Ishikawa (cell line): ENCODE measurements at regions not wholly inside any gene's neighbourhood (a gene's known extent, or its start where the extent isn't known, plus 50 kb on each side); places are given as distances from the start of the nearest gene placed in this dataset.

Source experiments
- CEBPB ChIP-seq: IDR thresholded peaks from 2 replicates; pipeline ENCODE4 v1.6.1; 2012
- CREB1 ChIP-seq: IDR thresholded peaks from 2 replicates; pipeline ENCODE4 v1.6.1; 2012; ENCODE audit warnings: low read depth
- EGR1 ChIP-seq: IDR thresholded peaks from 2 replicates; pipeline ENCODE4 v1.6.1; 2012
- EP300 ChIP-seq: IDR thresholded peaks from 2 replicates; pipeline ENCODE4 v1.6.1; 2012; ENCODE audit warnings: borderline replicate concordance
- FOXM1 ChIP-seq: IDR thresholded peaks from 2 replicates; pipeline ENCODE4 v1.6.1; 2012; ENCODE audit warnings: low read depth, borderline replicate concordance
- MAX ChIP-seq: IDR thresholded peaks from 2 replicates; pipeline ENCODE4 v1.6.1; 2012
- NFIC ChIP-seq: IDR thresholded peaks from 2 replicates; pipeline ENCODE4 v1.6.1; 2012
- RAD21 ChIP-seq: IDR thresholded peaks from 2 replicates; pipeline ENCODE4 v1.6.1; 2012; ENCODE audit warnings: low read depth
- REST ChIP-seq: IDR thresholded peaks from 2 replicates; pipeline ENCODE4 v1.6.1; 2012; ENCODE audit warnings: low read depth, mild to moderate bottlenecking
- TAF1 ChIP-seq: IDR thresholded peaks from 2 replicates; pipeline ENCODE4 v1.6.1; 2012; ENCODE audit warnings: low read depth, mild to moderate bottlenecking
- TCF12 ChIP-seq: IDR thresholded peaks from 2 replicates; pipeline ENCODE4 v1.6.1; 2012; ENCODE audit warnings: low read depth
- TEAD4 ChIP-seq: IDR thresholded peaks from 2 replicates; pipeline ENCODE4 v1.6.1; 2012
- USF1 ChIP-seq: IDR thresholded peaks from 2 replicates; pipeline ENCODE4 v1.6.1; 2012
- YY1 ChIP-seq: IDR thresholded peaks from 2 replicates; pipeline ENCODE4 v1.6.1; 2012; ENCODE audit warnings: low read depth
- ZBTB7A ChIP-seq: IDR thresholded peaks from 2 replicates; pipeline ENCODE4 v1.6.1; 2012; ENCODE audit warnings: low read depth

DNA sequence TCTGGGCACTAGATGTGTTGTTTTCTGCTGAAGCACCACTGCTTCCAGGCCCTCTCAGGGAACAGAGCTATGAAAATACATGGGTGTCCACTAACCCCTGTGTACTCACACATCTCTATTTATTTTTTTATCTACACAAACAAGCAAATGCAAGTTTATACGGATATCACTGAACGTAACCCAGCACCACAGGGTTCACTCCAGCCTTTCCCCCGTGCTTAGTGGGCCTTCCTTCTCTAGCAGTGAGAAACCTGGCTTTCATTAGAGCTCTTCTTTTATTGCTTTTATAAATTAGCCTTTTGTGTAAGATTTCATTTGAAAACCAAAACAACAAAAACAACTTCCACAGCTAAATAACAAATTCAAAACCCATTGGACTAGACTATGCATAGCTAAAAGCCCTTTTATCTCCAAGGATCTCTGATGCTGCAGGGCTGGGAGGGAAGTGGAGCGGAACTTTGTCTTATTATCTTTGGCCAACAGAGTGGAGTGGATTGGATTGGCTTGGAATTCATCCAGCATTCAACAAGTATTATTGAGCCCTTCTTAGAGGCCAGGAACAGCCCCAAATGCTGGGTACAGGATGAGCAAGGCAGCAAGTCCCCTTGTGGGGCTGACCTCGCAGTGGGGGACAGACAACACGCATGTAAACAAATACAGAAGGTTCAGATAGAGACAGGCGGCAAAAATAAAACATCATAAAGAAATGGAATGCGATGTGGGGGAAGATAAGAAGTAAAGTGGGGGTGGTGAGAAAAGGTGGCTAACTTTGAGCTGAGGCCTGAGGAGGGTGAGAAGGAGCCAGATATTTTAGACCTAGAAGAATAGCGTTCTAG lies 371.8 kb upstream of the POU3F1 start:
- TF ChIP-seq EGR1 (no peak), YY1 (no peak), CREB1 (no peak), RAD21 (no peak), TAF1 (no peak), FOXM1 (no peak), REST (no peak), TCF12 (no peak), TEAD4 (no peak), USF1 (no peak)

DNA sequence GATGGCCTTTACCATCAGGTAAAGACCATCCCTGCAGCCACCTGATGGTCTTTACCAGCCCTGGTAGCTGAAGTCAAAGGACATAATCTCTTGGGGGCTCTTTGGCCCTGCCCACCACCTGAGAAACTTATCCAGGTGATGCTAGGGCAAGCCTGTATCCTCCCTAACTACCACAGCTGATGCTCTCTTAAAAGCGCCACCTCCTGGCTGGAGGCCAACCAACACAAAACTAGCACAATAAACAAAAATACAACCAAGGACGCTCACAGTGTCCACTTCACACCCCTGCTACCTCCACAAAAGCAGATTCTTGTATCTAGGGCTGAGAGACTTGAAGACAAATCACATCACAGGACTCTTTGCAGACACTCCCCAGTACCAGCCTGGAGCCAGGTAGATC lies 357.1 kb upstream of the POU3F1 start:
- TF ChIP-seq RAD21 (no peak), ZBTB7A (no peak), TEAD4 (no peak), YY1 (no peak), CREB1 (no peak)

DNA sequence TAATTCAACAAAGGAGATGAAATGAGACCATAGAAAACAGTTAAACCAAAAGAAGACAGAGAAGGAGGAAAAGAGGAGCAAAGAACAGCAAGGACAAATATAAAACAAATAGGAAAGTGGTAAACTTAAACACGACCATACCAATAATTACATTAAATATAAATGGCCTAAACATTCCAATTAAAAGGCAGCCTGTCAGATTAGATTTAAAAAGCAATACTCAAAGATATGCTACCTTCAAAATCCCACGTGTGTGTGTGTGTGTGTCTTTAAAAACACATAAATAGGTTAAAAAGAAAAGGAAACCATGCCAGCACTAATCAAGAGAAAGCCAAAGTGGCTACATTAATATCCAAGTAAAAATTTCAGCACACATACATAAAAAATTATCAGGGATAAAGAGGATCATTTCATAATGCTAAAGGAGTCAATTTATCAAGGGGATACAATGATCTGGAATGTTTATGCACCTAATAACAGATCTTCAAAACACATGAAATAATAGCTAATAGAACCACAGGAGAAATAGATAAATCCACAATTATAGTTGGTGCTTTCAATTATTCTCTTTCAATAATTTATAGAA lies 355.7 kb upstream of the POU3F1 start:
- no peak for TF ChIP-seq FOXM1
- no peak for TF ChIP-seq REST
- no peak for TF ChIP-seq CEBPB
- TF ChIP-seq YY1 = no peak
- TF ChIP-seq RAD21 = no peak
- no peak for TF ChIP-seq EGR1
- no peak for TF ChIP-seq EP300
- no peak for TF ChIP-seq TAF1
- no peak for TF ChIP-seq MAX
- no peak for TF ChIP-seq TEAD4
- TF ChIP-seq NFIC = no peak

- TF ChIP-seq REST = no peak
- TF ChIP-seq CREB1 = no peak
- no peak for TF ChIP-seq FOXM1
- TF ChIP-seq MAX = no peak
- no peak for TF ChIP-seq USF1
- TF ChIP-seq RAD21 = no peak
- TF ChIP-seq TEAD4 = no peak
- TF ChIP-seq EP300 = no peak
- no peak for TF ChIP-seq YY1
- TF ChIP-seq EGR1 = no peak
- no peak for TF ChIP-seq ZBTB7A
- TF ChIP-seq CEBPB = no peak
- TF ChIP-seq NFIC = no peak
- no peak for TF ChIP-seq TAF1
- no peak for TF ChIP-seq TCF12
These were observed 350.0 kb upstream of the POU3F1 start for GRCh38 chr1:38396606-38397005.
